Glutamatergic neuron (in vitro differentiated cells): ENCODE measurements at regions not wholly inside any gene's neighbourhood (a gene's known extent, or its start where the extent isn't known, plus 50 kb on each side); places are given as distances from the start of the nearest gene placed in this dataset.

ENCODE experiments used
- DNase-seq: peaks from one replicate; pipeline ENCODE4 v3.0.0; 2022
- H3K27ac Mint-ChIP-seq: one replicate; pipeline ENCODE4 v1.8.0; 2020; ENCODE audit warnings: mild to moderate bottlenecking, mixed read lengths, inconsistent platforms; ENCODE audit not compliant: unreplicated experiment
- H3K27me3 Mint-ChIP-seq: one replicate; pipeline ENCODE4 v1.8.0; 2020; ENCODE audit warnings: mild to moderate bottlenecking, moderate library complexity, mixed read lengths, inconsistent platforms; ENCODE audit not compliant: unreplicated experiment
- H3K36me3 Mint-ChIP-seq: one replicate; pipeline ENCODE4 v1.8.0; 2020; ENCODE audit warnings: mild to moderate bottlenecking, mixed read lengths, inconsistent platforms; ENCODE audit not compliant: unreplicated experiment
- H3K4me1 Mint-ChIP-seq: one replicate; pipeline ENCODE4 v1.8.0; 2020; ENCODE audit warnings: mild to moderate bottlenecking, low read depth, mixed read lengths, inconsistent platforms; ENCODE audit not compliant: unreplicated experiment
- H3K4me3 Mint-ChIP-seq: one replicate; pipeline ENCODE4 v1.8.0; 2020; ENCODE audit warnings: mild to moderate bottlenecking, mixed read lengths, inconsistent platforms; ENCODE audit not compliant: unreplicated experiment
- H3K9me3 Mint-ChIP-seq: one replicate; pipeline ENCODE4 v1.8.0; 2020; ENCODE audit warnings: mild to moderate bottlenecking, moderate library complexity, mixed read lengths, inconsistent platforms; ENCODE audit not compliant: unreplicated experiment
- TF ChIP-seq, protein P1 (sequence below): fragments of 200-600 bp; sonication (generic); IDR thresholded peaks from one replicate; pipeline ENCODE4 v1.5.0; 2021; ENCODE audit not compliant: partially characterized antibody, unreplicated experiment

DNA sequence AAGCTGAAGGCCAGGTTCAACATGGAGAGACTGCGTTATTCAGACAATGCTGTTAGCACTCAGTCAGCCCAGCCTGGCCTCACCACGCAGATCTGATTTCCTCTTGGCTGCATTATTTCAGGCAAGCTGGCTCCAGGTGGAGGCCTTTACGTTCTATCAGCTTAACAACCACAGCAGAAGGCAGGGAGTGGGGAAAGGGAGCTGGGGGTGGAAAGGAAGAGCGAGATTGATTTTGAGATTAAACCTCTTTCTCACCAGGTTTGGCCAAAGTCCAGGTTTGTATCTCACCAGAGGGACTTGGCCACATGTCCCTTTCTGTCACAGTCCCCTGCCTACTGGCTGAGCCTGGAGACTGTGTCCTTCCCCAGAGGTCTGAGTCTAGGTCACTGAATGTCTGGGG, 543.7 kb upstream of the TMEM132C start:
- TF ChIP-seq, protein P1, sequence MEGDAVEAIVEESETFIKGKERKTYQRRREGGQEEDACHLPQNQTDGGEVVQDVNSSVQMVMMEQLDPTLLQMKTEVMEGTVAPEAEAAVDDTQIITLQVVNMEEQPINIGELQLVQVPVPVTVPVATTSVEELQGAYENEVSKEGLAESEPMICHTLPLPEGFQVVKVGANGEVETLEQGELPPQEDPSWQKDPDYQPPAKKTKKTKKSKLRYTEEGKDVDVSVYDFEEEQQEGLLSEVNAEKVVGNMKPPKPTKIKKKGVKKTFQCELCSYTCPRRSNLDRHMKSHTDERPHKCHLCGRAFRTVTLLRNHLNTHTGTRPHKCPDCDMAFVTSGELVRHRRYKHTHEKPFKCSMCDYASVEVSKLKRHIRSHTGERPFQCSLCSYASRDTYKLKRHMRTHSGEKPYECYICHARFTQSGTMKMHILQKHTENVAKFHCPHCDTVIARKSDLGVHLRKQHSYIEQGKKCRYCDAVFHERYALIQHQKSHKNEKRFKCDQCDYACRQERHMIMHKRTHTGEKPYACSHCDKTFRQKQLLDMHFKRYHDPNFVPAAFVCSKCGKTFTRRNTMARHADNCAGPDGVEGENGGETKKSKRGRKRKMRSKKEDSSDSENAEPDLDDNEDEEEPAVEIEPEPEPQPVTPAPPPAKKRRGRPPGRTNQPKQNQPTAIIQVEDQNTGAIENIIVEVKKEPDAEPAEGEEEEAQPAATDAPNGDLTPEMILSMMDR, result no peak
- H3K36me3 Mint-ChIP-seq, result no peaks in the 10 kb centered on the region
- peak; percentile 31 for DNase-seq
- peaks cover 8% of the 10 kb centered on the region for H3K9me3 Mint-ChIP-seq
- peaks cover 24% of the 10 kb centered on the region for H3K4me1 Mint-ChIP-seq
- peaks cover 4% of the 10 kb centered on the region for H3K27me3 Mint-ChIP-seq
- peak overlapping the region; percentile 38 for H3K4me3 Mint-ChIP-seq
- H3K27ac Mint-ChIP-seq, result peak overlapping the region; percentile 83

DNA sequence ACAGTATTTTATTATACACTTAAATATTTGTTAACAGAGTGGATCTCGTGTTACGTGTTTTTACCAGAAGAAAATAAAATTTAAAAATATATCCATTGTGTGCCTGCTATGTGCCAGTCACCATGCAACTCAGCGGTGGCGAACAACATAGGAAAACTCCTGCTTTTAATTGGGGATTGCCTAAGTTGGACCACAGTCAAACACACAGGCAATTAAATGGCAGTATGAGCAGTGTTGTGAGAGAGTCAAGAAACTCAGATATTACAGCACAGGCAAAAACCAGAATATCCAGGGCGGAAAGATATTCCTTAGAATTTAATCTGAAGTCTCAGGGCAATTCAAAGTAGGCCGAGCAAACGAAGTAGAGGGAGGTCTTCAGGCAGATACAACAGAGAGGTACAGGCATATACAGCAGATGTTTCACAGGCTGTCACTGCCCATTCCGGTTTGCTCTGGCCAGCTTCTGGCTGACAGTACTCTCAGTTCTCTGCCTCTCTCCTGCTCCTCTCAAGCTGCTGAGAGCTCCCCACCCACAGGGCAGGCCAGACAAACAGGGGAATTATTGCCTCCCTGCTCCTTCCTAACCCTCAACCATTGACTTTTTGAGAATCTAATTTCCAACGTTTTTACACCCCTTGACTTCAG, 540.2 kb upstream of the TMEM132C start:
- peak overlapping the region; percentile 74 for H3K27ac Mint-ChIP-seq

DNA sequence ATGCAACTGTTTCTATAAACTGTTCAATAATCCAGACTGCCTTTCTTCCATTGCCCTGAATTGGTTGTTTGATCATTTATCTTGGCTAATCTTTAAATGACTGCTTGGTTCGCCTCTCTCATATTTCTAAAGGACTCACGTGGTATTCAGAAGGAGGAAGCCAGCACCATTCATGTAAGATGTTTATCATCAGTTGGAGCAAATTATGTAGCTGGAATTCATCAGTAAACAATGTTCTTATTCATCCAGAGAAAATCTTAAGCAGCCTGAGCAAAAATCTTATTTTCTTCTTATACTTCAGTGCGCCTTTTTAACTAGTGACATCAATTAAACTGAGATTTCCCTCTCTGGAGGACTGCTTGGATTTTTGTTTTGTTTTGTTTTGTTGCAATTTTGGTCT, 538.7 kb upstream of the TMEM132C start:
- H3K9me3 Mint-ChIP-seq, result peaks cover 3% of the 10 kb centered on the region
- TF ChIP-seq, protein P1, result no peak
- no peaks in the 10 kb centered on the region for H3K36me3 Mint-ChIP-seq
- no peak overlapping the region for H3K4me3 Mint-ChIP-seq
- peaks cover 2% of the 10 kb centered on the region for H3K27me3 Mint-ChIP-seq
- H3K27ac Mint-ChIP-seq, result no peak overlapping the region
- no peak for DNase-seq
- peaks cover 19% of the 10 kb centered on the region for H3K4me1 Mint-ChIP-seq

More for the DNA sequence above, 540.2 kb upstream of the TMEM132C start:
- no peaks in the 10 kb centered on the region for H3K36me3 Mint-ChIP-seq
- DNase-seq, result no peak
- H3K4me3 Mint-ChIP-seq, result no peak overlapping the region
- peaks cover 4% of the 10 kb centered on the region for H3K27me3 Mint-ChIP-seq
- peaks cover 27% of the 10 kb centered on the region for H3K4me1 Mint-ChIP-seq
- peaks cover 8% of the 10 kb centered on the region for H3K9me3 Mint-ChIP-seq
- TF ChIP-seq, protein P1, result no peak

DNA sequence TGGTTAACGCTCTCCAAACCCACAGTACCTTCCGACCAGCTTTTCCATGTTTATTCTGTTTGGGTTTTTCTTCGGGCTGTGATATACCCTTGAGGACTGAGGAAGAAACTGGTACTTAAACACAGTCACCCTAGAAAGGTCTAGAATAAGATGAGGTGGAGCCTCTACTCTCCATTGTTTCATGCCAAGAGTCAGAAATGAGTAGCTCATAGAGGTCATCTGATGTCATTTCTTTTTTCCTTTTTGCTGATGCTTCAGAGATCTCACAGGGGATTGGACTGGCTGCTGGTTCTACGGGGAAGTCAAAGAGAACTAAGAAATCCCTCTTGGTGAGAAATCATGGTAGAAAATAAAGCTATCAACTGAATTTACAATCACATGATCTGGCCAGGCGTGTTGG, 538.2 kb upstream of the TMEM132C start:
- Mint-ChIP-seq H3K27ac (no peak overlapping the region), H3K9me3 (peaks cover 3% of the 10 kb centered on the region), H3K36me3 (no peaks in the 10 kb centered on the region), H3K4me1 (peaks cover 16% of the 10 kb centered on the region), H3K4me3 (no peak overlapping the region), H3K27me3 (peaks cover 2% of the 10 kb centered on the region)
- no peak for DNase-seq
- TF ChIP-seq, protein P1, result no peak

DNA sequence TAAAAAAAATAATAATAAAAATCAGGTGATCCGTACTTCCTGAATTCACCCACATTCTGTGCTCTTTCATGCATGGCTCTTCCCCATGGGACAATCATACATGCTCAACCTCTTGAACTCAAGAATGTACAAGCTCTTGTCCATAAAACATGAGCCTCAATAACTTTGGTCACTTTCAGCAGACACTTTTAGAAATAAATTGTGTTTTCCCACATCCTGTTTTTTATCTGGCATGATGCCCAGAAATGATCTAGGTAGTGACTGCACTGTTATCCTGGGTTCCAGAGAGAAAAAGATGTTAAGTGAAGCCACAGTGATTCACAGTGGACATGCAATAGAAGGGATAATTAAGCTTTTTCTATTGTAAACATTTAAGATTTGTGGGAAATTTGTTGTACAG, 537.6 kb upstream of the TMEM132C start:
- H3K4me3 Mint-ChIP-seq, result no peak overlapping the region
- no peak overlapping the region for H3K27ac Mint-ChIP-seq
- H3K9me3 Mint-ChIP-seq, result peaks cover 3% of the 10 kb centered on the region
- peaks cover 13% of the 10 kb centered on the region for H3K4me1 Mint-ChIP-seq
- no peak for DNase-seq
- H3K36me3 Mint-ChIP-seq, result no peaks in the 10 kb centered on the region
- H3K27me3 Mint-ChIP-seq, result peaks cover 2% of the 10 kb centered on the region
- TF ChIP-seq, protein P1, result no peak
